GM12892 (cell line): ENCODE measurements at regions not wholly inside any gene's neighbourhood (a gene's known extent, or its start where the extent isn't known, plus 50 kb on each side); places are given as distances from the start of the nearest gene placed in this dataset.

Experiments
- DNase-seq: peaks from one replicate; pipeline ENCODE4 v3.0.0; 2011; ENCODE audit not compliant: insufficient read length
- FAIRE-seq: peaks from 2 replicates; lab custom pipeline; 2011; peaks lifted over from hg19 to GRCh38; lab: Jason Lieb, UNC
- POLR2A ChIP-seq: IDR thresholded peaks from 2 replicates; pipeline ENCODE4 v1.6.1; 2011; ENCODE audit warnings: low read depth, low read length, control low read depth
- POLR2AphosphoS5 ChIP-seq: IDR thresholded peaks from 2 replicates; pipeline ENCODE4 v1.6.1; 2011; ENCODE audit warnings: low read depth, low read length, control low read depth
- TAF1 ChIP-seq: IDR thresholded peaks from 2 replicates; pipeline ENCODE4 v1.6.1; 2011; ENCODE audit warnings: low read depth, mild to moderate bottlenecking, control low read depth, low read length, borderline replicate concordance

DNA sequence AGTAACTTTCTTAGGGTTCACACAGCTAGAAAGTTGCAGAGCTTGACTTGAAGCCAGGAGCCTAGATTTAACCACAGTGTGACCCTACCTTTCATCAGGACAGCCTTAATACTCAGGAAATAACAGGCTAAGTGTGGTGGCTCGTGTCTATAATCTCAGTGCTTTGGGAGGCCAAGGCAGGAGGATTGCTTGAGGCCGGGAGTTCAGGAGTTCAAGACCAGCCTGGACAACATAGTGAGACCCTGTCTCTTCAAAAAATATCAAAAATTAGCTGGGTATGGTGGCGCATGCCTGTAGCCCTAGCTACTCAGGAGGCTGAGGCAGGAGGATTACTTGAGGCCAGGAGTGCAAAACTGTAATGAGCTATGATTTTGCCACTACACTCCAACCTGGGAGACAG is 681.1 kb downstream of the MAT2B start:
- TF ChIP-seq TAF1 (no peak), POLR2AphosphoS5 (no peak), POLR2A (no peak)
- FAIRE-seq: no peak

DNA sequence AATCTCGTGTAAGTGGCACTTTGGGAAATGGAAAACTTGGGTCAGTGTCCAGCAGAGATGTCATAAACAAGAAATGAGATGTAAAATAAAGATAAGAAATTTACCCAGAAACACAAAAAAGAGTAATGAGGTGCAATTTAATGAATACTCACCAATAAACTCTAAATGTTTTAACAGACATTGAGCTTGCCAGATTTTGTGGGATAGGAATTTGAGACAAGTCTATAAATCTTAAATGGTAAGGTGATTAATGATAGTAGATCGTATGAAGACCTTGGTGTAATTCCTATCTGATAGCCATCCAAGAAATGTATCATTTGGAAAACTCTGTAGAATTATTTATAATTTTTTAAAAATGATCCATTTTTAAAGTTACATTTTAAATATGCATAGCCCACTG is 682.4 kb downstream of the MAT2B start:
- no peak for TF ChIP-seq POLR2A
- TF ChIP-seq TAF1: no peak
- TF ChIP-seq POLR2AphosphoS5: no peak
- DNase-seq: no peak
- no peak for FAIRE-seq

More for the DNA sequence above, 681.1 kb downstream of the MAT2B start:
- no peak for DNase-seq

DNA sequence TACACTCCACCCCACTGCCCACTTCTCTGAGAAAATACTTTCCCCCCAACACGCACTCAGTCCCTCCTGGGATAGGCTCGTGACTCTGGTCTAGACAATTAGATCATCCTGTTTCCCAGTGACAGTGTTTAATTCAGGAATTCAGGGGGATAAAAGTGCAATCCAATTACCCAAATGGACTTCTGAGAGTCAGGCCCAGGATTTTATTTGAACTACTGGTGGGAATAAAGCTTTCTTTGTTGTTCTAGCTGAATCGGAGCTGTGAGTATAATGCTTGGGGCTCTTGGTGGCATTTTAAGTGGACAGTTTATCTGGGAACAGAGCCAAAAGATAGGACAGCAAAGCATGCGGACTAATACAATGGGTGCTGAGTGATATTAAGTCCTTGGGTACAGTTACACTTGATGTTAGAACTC is 683.3 kb downstream of the MAT2B start:
- no peak for DNase-seq
- TF ChIP-seq TAF1 (no peak), POLR2A (no peak), POLR2AphosphoS5 (no peak)

DNA sequence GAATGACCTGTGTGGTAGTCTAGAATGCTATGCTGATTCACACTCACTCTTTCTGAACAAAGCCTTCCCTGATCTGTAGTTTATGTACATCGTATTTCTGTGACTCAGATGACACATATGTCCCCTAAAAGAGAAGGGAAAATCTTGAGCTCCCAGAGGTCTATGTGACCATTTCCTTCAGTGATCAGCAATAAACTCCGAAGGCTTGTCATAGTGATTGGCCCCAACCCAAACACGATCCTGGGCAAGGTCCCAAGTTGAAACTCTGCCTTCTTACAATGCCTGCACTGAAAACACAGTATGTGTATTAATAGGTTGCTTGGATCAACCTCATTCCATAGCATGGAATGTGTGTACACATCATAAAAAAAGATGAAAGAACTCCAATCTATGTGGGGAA is 685.8 kb downstream of the MAT2B start:
- TF ChIP-seq TAF1 (no peak), POLR2AphosphoS5 (no peak), POLR2A (no peak)
- DNase-seq (no peak), FAIRE-seq (no peak)

More for the DNA sequence above, 683.3 kb downstream of the MAT2B start:
- no peak for FAIRE-seq

DNA sequence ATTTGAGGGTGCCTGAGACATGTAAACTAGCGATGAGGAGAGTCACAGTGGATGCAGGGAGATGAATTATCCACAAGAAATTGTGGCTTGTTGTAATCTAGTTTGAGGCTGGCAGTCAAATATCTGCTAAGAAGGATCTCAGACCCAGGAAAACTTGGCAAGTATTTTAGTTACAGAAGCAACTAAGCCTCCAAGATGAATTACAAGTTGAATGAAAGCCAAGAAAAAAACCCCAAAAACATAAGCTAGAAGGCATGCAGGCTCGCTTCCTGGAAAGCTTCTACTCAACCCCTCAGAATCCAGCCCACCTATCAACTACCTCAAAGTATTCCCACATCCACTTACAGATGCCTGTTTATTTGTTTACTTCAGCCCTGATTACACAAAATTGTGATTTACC is 696.9 kb downstream of the MAT2B start:
- DNase-seq: no peak
- no peak for TF ChIP-seq POLR2AphosphoS5
- TF ChIP-seq POLR2A: no peak
- FAIRE-seq: no peak

DNA sequence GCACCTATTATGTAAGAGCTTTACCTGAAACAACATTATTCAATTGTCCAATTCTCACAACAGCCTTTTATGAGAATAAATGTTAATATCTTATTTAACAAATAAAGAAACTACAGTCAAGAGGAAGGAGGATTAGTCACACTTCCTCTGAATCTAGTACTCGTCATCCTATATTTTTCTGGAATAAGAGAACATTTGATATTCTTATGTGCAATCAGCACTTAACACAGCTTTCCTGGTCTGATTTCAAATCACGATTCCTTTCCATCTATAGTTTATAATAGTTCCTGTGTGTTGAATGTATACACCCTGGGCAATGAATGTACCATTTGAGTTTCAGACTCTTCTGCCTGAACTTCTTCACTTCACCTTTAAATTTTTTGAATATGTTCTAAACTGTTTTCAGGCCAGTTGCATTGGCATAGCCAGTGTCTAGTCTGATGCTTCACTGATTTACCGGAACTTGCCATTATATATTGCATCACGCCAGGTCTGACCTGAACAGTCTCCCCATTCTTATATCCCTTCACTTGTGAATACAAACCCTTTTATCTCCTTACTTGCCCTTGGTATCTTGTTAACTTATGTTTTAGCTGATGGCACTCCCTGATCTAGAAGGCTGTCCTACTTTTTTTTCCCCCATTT is 698.3 kb downstream of the MAT2B start:
- DNase-seq (no peak), FAIRE-seq (no peak)
- TF ChIP-seq POLR2AphosphoS5 (no peak), TAF1 (no peak), POLR2A (no peak)

DNA sequence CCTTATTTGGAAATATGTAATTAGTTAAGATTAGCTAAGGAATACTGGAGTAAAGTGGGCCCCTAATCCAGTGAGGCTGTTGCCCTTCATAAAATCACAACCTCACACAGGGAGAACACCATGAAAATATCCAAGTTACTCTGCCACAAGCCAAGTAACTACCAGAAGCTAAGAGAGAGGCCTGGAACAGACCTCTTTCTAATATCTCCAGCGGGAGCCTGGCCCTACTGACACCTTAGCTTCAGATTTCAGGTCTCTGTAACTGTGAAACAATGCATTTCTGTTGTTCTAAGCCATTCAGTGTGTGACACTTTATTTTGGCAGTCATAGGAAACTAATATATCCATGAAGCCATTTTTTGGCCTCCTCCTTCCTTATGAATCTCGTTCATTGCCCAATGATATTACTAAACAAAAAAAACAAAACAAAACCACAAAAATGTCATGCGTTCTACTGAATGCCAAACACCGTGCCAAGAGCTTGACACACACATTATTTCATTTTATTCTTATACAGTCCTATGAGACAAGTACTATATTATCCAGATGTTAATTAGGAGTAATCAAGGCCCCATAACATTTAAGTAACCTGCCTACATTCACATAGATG is 699.0 kb downstream of the MAT2B start:
- DNase-seq: no peak
- FAIRE-seq: no peak
- no peak for TF ChIP-seq POLR2A
- no peak for TF ChIP-seq POLR2AphosphoS5
- TF ChIP-seq TAF1: no peak

DNA sequence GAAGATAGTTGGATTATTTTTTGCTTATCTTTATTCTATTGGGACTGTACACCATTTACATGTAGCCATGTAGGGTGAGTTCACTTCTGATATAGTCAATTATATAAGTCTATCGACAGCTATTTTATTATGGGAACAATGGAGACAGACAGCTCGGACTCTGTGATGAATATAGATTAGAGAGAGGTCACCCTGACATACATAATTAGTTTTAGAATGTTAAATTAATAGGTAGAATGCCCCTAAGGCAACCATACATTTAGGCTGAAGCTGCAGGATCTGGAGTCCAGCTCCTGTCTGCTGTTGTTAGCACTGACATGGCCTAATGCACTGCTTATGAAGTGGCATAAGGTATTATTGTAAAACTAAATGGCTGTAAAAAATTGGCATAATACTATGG is 700.8 kb downstream of the MAT2B start:
- DNase-seq: no peak
- no peak for TF ChIP-seq POLR2AphosphoS5
- TF ChIP-seq POLR2A: no peak
- TF ChIP-seq TAF1: no peak
- FAIRE-seq: no peak

DNA sequence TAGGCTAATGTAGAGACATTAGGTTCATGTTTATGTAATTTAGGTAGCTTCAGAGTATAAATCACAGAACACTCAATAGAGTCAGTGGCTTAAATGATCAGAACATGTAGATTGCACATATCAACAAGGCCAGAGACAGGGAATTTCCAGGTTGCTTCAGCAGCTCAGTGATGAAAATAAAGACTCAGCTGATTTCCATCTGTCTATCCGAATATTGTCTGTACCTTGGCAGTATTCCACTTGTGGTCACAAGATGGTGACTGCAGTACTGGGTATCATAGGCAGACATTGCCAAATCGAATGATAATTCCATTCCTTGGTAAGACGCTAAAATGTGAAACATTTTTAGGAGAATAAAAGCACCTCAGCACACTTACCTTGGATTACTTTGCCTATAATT is 702.2 kb downstream of the MAT2B start:
- FAIRE-seq: no peak
- TF ChIP-seq POLR2A: no peak
- TF ChIP-seq POLR2AphosphoS5: no peak
- no peak for TF ChIP-seq TAF1
- no peak for DNase-seq

DNA sequence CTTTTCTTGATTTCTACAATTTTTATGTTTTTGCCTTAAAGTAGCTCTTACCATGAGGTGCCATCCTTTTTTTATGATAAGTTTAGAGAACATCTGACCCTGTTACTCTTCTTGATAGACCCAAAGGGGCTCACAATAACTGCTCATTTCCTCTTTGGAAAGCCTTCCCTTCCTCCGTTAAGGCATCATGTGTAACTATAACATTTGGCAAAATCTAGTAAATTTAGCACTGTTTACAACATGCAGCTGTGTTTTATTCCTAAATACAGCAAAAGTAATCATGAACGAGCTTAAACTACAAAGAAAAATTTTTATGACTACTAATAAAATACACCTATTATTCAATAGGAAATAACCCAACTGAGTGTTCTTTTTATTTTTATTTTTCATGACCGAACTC is 705.1 kb downstream of the MAT2B start:
- FAIRE-seq (no peak), DNase-seq (no peak)
- TF ChIP-seq TAF1 (no peak), POLR2A (no peak), POLR2AphosphoS5 (no peak)

DNA sequence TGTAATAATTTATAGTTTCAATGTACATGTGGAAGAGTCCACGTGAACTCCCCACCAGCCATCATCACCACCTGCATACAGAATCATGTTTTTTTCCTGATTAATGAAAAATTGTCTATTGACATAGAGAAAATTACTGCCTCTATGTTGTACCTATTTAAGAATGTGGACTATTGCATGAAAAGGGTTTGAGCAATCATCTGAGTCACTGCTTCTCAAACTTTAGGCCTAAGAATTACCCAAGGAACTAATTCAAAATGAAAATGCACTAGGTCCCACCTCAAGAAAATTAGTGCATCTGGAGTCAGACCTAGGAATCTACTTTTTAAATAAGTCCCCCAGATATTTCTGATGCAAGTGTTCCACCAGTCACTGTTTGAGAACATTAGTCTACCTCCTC is 709.3 kb downstream of the MAT2B start:
- no peak for DNase-seq
- no peak for TF ChIP-seq POLR2A
- TF ChIP-seq TAF1: no peak
- TF ChIP-seq POLR2AphosphoS5: no peak
- FAIRE-seq: no peak

DNA sequence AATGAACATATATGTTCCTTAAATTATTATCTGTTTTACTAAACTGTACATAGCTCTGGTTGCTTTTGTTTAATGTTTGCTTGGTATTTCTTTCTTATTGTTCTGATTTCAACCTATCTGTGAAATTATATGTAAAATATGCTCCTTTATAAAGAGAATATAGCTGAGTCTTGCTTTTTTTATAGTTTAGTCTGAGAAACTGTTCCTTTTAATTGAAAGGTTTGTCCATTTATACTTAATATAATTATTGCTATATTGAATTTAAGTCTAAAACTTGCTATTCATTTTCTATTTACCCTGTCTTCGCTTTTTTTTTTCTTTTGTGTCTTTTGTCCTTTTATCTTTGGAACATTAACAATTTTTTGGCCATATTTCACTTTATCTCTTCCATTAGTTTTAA is 712.0 kb downstream of the MAT2B start:
- TF ChIP-seq POLR2A (no peak), TAF1 (no peak), POLR2AphosphoS5 (no peak)
- no peak for DNase-seq
- no peak for FAIRE-seq
